ENCODE measurements at regions not wholly inside any gene's neighbourhood (a gene's known extent, or its start where the extent isn't known, plus 50 kb on each side); places are given as distances from the start of the nearest gene placed in this dataset.

GRCh38 chr15:56868170-56868569, 50.3 kb upstream of the TCF12 start:
- H3K4me3 ChIP-seq (replicated peaks in 1 of 2; ENCODE audit: low read depth in 2 of 2, low read length in 2 of 2) = no peak overlapping the region
- no peak for TF ChIP-seq CTCF (IDR thresholded peaks at IDR 0.05; ENCODE audit: low read depth, low read length)
- no peak for DNase-seq (ENCODE audit: low read depth in 2 of 2)

- peak in 1 of 2 donors; percentile 10 for DNase-seq (ENCODE audit: low read depth in 2 of 2)
- TF ChIP-seq CTCF (IDR thresholded peaks at IDR 0.05; ENCODE audit: low read depth, low read length) = no peak
- H3K4me3 ChIP-seq (replicated peaks in 1 of 2; ENCODE audit: low read depth in 2 of 2, low read length in 2 of 2) = no peak overlapping the region
Measured at GRCh38 chr15:56866803-56867202, 51.6 kb upstream of the TCF12 start.

GRCh38 chr15:56857828-56858227, 60.6 kb upstream of the TCF12 start:
- TF ChIP-seq CTCF (IDR thresholded peaks at IDR 0.05; ENCODE audit: low read depth, low read length) = no peak
- no peak for DNase-seq (ENCODE audit: low read depth in 2 of 2)
- no peak overlapping the region for H3K4me3 ChIP-seq (replicated peaks in 1 of 2; ENCODE audit: low read depth in 2 of 2, low read length in 2 of 2)

- no peak for TF ChIP-seq CTCF (IDR thresholded peaks at IDR 0.05; ENCODE audit: low read depth, low read length)
- no peak overlapping the region for H3K4me3 ChIP-seq (replicated peaks in 1 of 2; ENCODE audit: low read depth in 2 of 2, low read length in 2 of 2)
- DNase-seq (ENCODE audit: low read depth in 2 of 2) = no peak
Measured at GRCh38 chr15:56856934-56857333, 61.5 kb upstream of the TCF12 start.

GRCh38 chr15:56844892-56845291, 73.6 kb upstream of the TCF12 start:
- H3K4me3 ChIP-seq (replicated peaks in 1 of 2; ENCODE audit: low read depth in 2 of 2, low read length in 2 of 2) = no peak overlapping the region
- no peak for TF ChIP-seq CTCF (IDR thresholded peaks at IDR 0.05; ENCODE audit: low read depth, low read length)
- no peak for DNase-seq (ENCODE audit: low read depth in 2 of 2)

GRCh38 chr15:56844471-56844870, 74.0 kb upstream of the TCF12 start:
- no peak for DNase-seq (ENCODE audit: low read depth in 2 of 2)
- no peak for TF ChIP-seq CTCF (IDR thresholded peaks at IDR 0.05; ENCODE audit: low read depth, low read length)
- no peak overlapping the region for H3K4me3 ChIP-seq (replicated peaks in 1 of 2; ENCODE audit: low read depth in 2 of 2, low read length in 2 of 2)

- no peak overlapping the region for H3K4me3 ChIP-seq (replicated peaks in 1 of 2; ENCODE audit: low read depth in 2 of 2, low read length in 2 of 2)
- no peak for DNase-seq (ENCODE audit: low read depth in 2 of 2)
- no peak for TF ChIP-seq CTCF (IDR thresholded peaks at IDR 0.05; ENCODE audit: low read depth, low read length)
Measured at GRCh38 chr15:56839641-56840040, 78.8 kb upstream of the TCF12 start.

Data from cardiac fibroblast (primary cell).